IgD-negative memory B cell (primary cell): ENCODE measurements at regions not wholly inside any gene's neighbourhood (a gene's known extent, or its start where the extent isn't known, plus 50 kb on each side); places are given as distances from the start of the nearest gene placed in this dataset.

Experiments
- H3K27ac Mint-ChIP-seq, 3 donors: one replicate each; pipeline ENCODE4 v1.8.0; 2020 to 2022; ENCODE audit warnings: mild to moderate bottlenecking in 3 of 3, mixed read lengths in 3 of 3, moderate library complexity in 1 of 3
- H3K27me3 Mint-ChIP-seq: one replicate; pipeline ENCODE4 v1.8.0; 2021; ENCODE audit warnings: mixed read lengths
- H3K36me3 Mint-ChIP-seq: one replicate; pipeline ENCODE4 v1.8.0; 2020; ENCODE audit warnings: mild to moderate bottlenecking, mixed read lengths
- H3K4me1 Mint-ChIP-seq, 3 donors: one replicate each; pipeline ENCODE4 v1.8.0; 2020 to 2022; ENCODE audit warnings: mixed read lengths in 3 of 3, mild to moderate bottlenecking in 1 of 3
- H3K4me3 Mint-ChIP-seq, 4 donors: one replicate each; pipeline ENCODE4 v1.8.0; 2020 to 2022; ENCODE audit warnings: mild to moderate bottlenecking in 4 of 4, mixed read lengths in 4 of 4, moderate library complexity in 3 of 4
- H3K9me3 Mint-ChIP-seq, 3 donors: one replicate each; pipeline ENCODE4 v1.8.0; 2020 to 2021; ENCODE audit warnings: mixed read lengths in 3 of 3, mild to moderate bottlenecking in 1 of 3

GRCh38 chr18:30342675-30343074, 699.9 kb downstream of the DSC3 start:
- Mint-ChIP-seq H3K4me3 (no peak overlapping the region), H3K27me3 (no peaks in the 10 kb centered on the region), H3K4me1 (no peaks in the 10 kb centered on the region), H3K9me3 (peaks cover 0 to 3% (median 0%) of the 10 kb centered on the region in 3 donors), H3K36me3 (no peaks in the 10 kb centered on the region), H3K27ac (no peak overlapping the region)

DNA sequence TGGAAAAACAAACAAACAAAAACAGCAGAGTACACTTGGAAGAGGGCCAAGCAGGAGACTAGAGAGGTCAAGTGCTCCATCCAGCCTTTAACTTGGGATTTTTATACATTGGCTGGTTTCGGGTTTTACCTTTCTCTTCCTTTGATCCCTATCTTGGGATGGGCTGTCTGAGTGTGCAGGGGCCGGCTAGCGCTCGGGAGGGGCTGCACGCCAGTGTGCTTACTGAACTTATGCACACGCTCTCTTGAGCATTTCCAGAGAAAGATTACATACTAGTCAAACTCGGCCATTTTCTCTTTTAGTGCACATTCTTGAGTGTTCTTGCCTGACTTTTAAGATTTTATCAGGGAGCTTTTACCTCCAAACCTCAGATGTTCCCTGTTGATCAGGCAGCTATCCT, 707.8 kb downstream of the DSC3 start:
- Mint-ChIP-seq H3K4me3 (no peak overlapping the region), H3K9me3 (peaks cover 0 to 4% (median 1%) of the 10 kb centered on the region in 3 donors), H3K27me3 (no peaks in the 10 kb centered on the region), H3K4me1 (no peaks in the 10 kb centered on the region), H3K36me3 (no peaks in the 10 kb centered on the region), H3K27ac (no peak overlapping the region)

DNA sequence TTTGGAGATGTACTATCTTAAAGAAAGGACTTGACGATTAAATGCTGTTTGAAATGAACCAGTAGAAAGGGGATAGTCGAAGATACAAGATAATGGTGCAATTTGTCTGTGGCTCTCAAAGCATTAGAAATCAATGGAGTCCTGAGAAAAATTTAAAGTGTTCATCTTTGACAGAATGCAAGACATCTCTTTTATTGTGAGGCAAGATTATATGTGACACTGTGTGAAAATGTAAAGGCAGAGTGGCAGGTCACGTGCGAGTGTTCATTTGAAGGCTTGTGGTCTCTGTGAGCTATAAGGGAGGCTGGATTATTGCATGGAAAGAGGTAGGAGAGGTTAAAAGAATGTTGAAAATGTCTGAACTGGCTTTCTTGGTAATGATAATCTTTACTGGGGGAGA, 709.2 kb downstream of the DSC3 start:
- no peaks in the 10 kb centered on the region for H3K4me1 Mint-ChIP-seq
- H3K36me3 Mint-ChIP-seq, result no peaks in the 10 kb centered on the region
- peaks cover 0 to 5% (median 1%) of the 10 kb centered on the region in 3 donors for H3K9me3 Mint-ChIP-seq
- H3K27me3 Mint-ChIP-seq, result no peaks in the 10 kb centered on the region
- no peak overlapping the region for H3K27ac Mint-ChIP-seq
- H3K4me3 Mint-ChIP-seq, result no peak overlapping the region

- no peaks in the 10 kb centered on the region for H3K4me1 Mint-ChIP-seq
- H3K36me3 Mint-ChIP-seq, result no peaks in the 10 kb centered on the region
- H3K9me3 Mint-ChIP-seq, result peaks cover 0 to 5% (median 0%) of the 10 kb centered on the region in 3 donors
- H3K4me3 Mint-ChIP-seq, result no peak overlapping the region
- H3K27ac Mint-ChIP-seq, result no peak overlapping the region
- H3K27me3 Mint-ChIP-seq, result no peaks in the 10 kb centered on the region
Measured at GRCh38 chr18:30328839-30329238, 713.7 kb downstream of the DSC3 start.

DNA sequence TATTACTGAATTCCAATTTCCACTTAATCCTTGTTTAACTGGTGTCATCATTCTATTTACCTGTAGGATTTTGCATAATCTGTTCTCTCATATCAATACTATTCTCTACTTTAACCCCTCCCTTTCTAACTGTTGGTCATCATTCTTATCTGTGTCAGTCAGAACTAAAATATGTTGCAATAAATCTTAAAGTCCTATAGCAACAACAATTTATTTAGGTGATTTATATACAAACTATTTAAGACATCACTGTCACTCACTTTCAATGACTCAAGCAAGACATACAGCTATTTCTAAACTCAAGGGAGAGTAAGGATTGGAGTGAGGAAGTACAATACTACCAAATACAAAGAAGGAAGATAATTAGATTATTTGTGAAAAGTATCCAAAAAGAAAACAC, 740.4 kb downstream of the DSC3 start:
- no peak overlapping the region for H3K27ac Mint-ChIP-seq
- no peaks in the 10 kb centered on the region for H3K4me1 Mint-ChIP-seq
- H3K36me3 Mint-ChIP-seq, result no peaks in the 10 kb centered on the region
- H3K9me3 Mint-ChIP-seq, result peaks cover 0 to 7% (median 5%) of the 10 kb centered on the region in 3 donors
- no peaks in the 10 kb centered on the region for H3K27me3 Mint-ChIP-seq
- no peak overlapping the region for H3K4me3 Mint-ChIP-seq

DNA sequence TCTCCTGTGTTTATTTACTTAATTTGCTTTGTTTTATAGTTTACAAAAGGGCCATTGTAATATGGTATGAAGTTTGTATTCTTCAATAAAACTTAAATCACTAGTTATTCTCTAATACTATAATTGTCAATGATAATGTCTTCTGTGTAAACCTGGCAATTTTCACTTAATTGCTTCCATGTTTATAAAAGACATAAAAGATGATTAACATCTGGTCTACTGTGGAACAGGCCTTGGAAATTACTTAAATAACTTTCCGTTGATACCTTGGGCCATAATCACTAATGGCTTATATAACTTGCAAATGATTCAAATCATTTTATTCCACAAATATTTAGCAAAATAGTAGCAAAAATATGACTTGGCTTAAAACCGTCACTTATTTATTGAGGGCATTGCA, 743.8 kb downstream of the DSC3 start:
- Mint-ChIP-seq H3K4me3 (no peak overlapping the region), H3K36me3 (no peaks in the 10 kb centered on the region), H3K4me1 (no peaks in the 10 kb centered on the region), H3K9me3 (peaks cover 0 to 10% (median 8%) of the 10 kb centered on the region in 3 donors), H3K27ac (no peak overlapping the region), H3K27me3 (no peaks in the 10 kb centered on the region)

GRCh38 chr18:30288662-30289414, 753.7 kb downstream of the DSC3 start:
- no peak overlapping the region for H3K4me3 Mint-ChIP-seq
- no peaks in the 10 kb centered on the region for H3K27me3 Mint-ChIP-seq
- H3K4me1 Mint-ChIP-seq, result no peaks in the 10 kb centered on the region
- peaks cover 0 to 4% (median 3%) of the 10 kb centered on the region in 3 donors for H3K9me3 Mint-ChIP-seq
- H3K27ac Mint-ChIP-seq, result no peak overlapping the region
- no peaks in the 10 kb centered on the region for H3K36me3 Mint-ChIP-seq

DNA sequence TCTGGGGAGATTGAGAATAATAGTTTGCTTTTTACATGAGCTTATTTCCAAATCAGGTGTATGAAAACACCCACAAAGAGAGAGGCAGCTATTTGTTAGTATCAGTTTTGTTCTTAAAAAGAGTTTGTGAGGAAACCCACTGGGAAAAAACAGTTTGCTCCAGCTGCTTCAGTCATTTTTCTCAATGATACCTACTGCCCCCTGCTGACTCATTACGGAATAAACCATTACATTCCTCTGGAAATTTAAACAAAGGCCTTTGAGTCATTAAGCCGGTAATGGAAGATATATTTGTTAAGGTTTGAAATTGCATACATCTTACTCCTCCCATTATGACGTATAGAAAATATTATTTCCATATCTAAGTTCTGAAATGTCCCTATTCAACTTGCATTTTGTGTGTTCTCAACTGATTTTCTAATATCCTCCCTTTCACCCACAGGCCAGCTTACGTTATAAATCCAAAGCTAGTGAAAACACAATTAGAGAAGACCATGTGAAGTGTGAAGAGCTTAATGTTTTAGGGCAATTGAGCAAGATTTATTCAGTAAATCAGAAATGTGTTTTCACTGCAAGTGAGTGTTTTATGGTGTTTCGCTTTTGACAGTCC, 761.6 kb downstream of the DSC3 start:
- H3K4me3 Mint-ChIP-seq, result no peak overlapping the region
- no peaks in the 10 kb centered on the region for H3K36me3 Mint-ChIP-seq
- no peaks in the 10 kb centered on the region for H3K9me3 Mint-ChIP-seq
- H3K27ac Mint-ChIP-seq, result no peak overlapping the region
- no peaks in the 10 kb centered on the region for H3K27me3 Mint-ChIP-seq
- H3K4me1 Mint-ChIP-seq, result no peaks in the 10 kb centered on the region

DNA sequence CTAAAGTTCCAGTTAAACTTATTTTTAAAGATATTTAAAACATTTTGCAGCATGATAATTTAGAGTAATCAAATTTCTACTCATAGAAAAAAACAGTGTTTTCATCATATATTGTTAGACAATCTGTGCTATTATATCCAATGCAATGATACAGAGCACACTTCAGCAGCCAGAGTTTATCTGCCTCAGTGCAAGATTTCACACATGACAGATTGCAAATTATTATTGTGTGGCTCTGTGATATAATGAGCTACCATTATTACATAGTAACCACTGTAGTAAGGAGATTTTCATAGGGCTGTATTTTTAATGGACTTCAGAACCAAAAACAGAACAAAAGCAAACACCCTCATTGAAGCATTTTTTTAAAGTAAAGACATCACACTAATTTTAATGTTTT, 762.4 kb downstream of the DSC3 start:
- no peaks in the 10 kb centered on the region for H3K27me3 Mint-ChIP-seq
- no peaks in the 10 kb centered on the region for H3K4me1 Mint-ChIP-seq
- H3K9me3 Mint-ChIP-seq, result no peaks in the 10 kb centered on the region
- no peak overlapping the region for H3K27ac Mint-ChIP-seq
- no peak overlapping the region for H3K4me3 Mint-ChIP-seq
- no peaks in the 10 kb centered on the region for H3K36me3 Mint-ChIP-seq

- H3K9me3 Mint-ChIP-seq, result peaks cover 0 to 2% (median 0%) of the 10 kb centered on the region in 3 donors
- no peak overlapping the region for H3K27ac Mint-ChIP-seq
- no peaks in the 10 kb centered on the region for H3K36me3 Mint-ChIP-seq
- H3K4me1 Mint-ChIP-seq, result no peaks in the 10 kb centered on the region
- H3K4me3 Mint-ChIP-seq, result no peak overlapping the region
- no peaks in the 10 kb centered on the region for H3K27me3 Mint-ChIP-seq
Measured at GRCh38 chr18:30277676-30278075, 764.9 kb downstream of the DSC3 start.

GRCh38 chr18:30271716-30272115, 770.8 kb downstream of the DSC3 start:
- Mint-ChIP-seq H3K36me3 (no peaks in the 10 kb centered on the region), H3K27ac (no peak overlapping the region), H3K27me3 (no peaks in the 10 kb centered on the region), H3K9me3 (peaks cover 0 to 4% (median 2%) of the 10 kb centered on the region in 3 donors), H3K4me3 (no peak overlapping the region), H3K4me1 (no peaks in the 10 kb centered on the region)

- H3K4me3 Mint-ChIP-seq, result no peak overlapping the region
- H3K4me1 Mint-ChIP-seq, result no peaks in the 10 kb centered on the region
- no peaks in the 10 kb centered on the region for H3K27me3 Mint-ChIP-seq
- peaks cover 0 to 13% (median 2%) of the 10 kb centered on the region in 3 donors for H3K9me3 Mint-ChIP-seq
- no peaks in the 10 kb centered on the region for H3K36me3 Mint-ChIP-seq
- H3K27ac Mint-ChIP-seq, result no peak overlapping the region
Measured at GRCh38 chr18:30265190-30265589, 777.4 kb downstream of the DSC3 start.

DNA sequence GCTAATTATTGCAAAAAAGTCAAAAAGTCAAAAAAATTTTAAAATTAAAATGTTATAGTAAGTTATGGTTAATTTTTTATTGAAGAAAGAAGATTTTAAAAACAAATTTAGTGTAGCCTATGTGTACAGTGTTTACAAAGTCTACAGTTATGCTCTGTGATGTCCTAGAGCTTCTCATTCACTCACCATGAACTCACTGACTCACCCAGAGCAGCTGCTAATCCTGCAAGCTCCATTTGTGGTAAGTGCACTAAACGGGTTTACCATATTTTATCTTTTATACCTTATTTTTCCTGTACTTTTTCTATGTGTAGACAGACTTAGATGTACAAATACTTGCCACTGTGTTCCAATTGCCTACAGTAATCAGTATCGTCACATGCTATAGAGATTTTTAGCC, 788.2 kb downstream of the DSC3 start:
- Mint-ChIP-seq H3K4me3 (no peak overlapping the region), H3K27me3 (no peaks in the 10 kb centered on the region), H3K4me1 (no peaks in the 10 kb centered on the region), H3K36me3 (no peaks in the 10 kb centered on the region), H3K27ac (no peak overlapping the region), H3K9me3 (peaks cover 2 to 12% (median 5%) of the 10 kb centered on the region in 3 donors)

- peaks cover 0 to 18% (median 3%) of the 10 kb centered on the region in 3 donors for H3K9me3 Mint-ChIP-seq
- no peaks in the 10 kb centered on the region for H3K4me1 Mint-ChIP-seq
- H3K27me3 Mint-ChIP-seq, result no peaks in the 10 kb centered on the region
- H3K36me3 Mint-ChIP-seq, result no peaks in the 10 kb centered on the region
- H3K4me3 Mint-ChIP-seq, result no peak overlapping the region
- no peak overlapping the region for H3K27ac Mint-ChIP-seq
Measured at GRCh38 chr18:30248056-30248455, 794.5 kb downstream of the DSC3 start.

DNA sequence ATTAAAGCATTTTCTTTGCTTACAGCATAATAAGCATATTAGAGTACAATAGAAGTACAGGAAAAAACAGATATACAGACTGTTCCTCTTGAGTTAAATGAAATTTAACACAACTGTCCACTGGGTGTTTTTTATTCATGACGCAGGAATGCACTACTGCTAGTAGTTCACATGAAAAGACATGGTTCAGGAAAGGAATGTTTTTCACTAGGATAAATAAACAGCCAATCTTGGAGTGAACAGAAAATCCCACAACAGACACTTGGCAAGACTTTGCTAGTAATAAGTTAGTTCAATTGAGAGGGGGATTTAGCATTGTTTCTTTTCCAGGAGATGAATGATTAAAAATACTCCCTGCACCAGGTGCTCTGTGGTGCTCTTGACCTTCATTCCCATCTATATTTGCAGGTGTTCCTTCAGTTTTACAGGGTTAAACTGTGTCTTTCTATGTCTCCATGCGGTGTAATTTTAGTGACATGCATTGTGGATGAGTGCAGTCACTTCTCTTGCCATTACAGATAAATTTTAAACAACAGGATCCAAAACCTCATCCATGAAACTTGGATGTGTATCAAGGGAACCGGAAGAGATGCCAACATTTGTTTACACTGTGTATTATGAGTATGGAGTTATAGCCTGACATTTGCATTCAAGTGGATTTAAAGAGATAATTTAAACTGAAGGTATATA, 796.6 kb downstream of the DSC3 start:
- no peak overlapping the region for H3K4me3 Mint-ChIP-seq
- no peak overlapping the region for H3K27ac Mint-ChIP-seq
- H3K27me3 Mint-ChIP-seq, result no peaks in the 10 kb centered on the region
- peaks cover 0 to 18% (median 3%) of the 10 kb centered on the region in 3 donors for H3K9me3 Mint-ChIP-seq
- no peaks in the 10 kb centered on the region for H3K36me3 Mint-ChIP-seq
- no peaks in the 10 kb centered on the region for H3K4me1 Mint-ChIP-seq
